ENCODE measurements at regions not wholly inside any gene's neighbourhood (a gene's known extent, or its start where the extent isn't known, plus 50 kb on each side); places are given as distances from the start of the nearest gene placed in this dataset.

GRCh38 chr9:94005272-94005901, 50.2 kb upstream of the BARX1 start:
- Histone ChIP-seq H3K27me3 (no peaks in the 10 kb centered on the region), H3K36me3 (no peaks in the 10 kb centered on the region), H3K4me3 (no peak overlapping the region), H3K4me1 (ENCODE audit: insufficient read depth) (no peaks in the 10 kb centered on the region), H3K27ac (no peak overlapping the region), H3K9me3 (no peaks in the 10 kb centered on the region)
- no peak for DNase-seq
- WGBS, 3 donors, result 63 to 86% (median 78%) methylated on average over 3 of the region's 3 CpGs
- intact Hi-C loops (cut with DNase I), result no loop called here
- no peak for TF ChIP-seq CTCF (IDR thresholded peaks at IDR 0.05)
- no peak for TF ChIP-seq EP300 (IDR thresholded peaks at IDR 0.05)
- TF ChIP-seq POLR2A (IDR thresholded peaks at IDR 0.05), result no peak
